ENCODE measurements at regions not wholly inside any gene's neighbourhood (a gene's known extent, or its start where the extent isn't known, plus 50 kb on each side); places are given as distances from the start of the nearest gene placed in this dataset.

DNA sequence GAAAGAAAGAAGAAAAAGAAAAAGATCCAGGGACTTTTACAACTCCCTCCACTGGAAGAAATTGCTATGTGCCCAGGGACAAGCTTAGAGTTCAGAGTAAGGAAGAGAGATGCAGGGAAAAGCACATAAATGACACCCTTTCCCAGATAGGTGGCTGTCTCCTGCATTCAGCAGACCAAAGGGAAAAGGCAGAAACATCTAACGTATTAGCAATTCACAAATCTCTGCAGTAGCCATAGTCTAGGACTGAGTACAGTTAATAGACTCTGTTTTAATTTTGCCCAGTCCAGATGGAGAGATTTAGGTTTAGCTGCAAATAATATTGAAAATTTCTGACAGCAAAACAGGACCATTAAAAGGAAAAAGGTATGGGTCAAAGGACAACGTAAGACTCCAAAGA lies 71.3 kb upstream of the TNFRSF21 start:
- Histone ChIP-seq H3K36me3 (replicated peaks; ENCODE audit: low read depth, low read length) (no peaks in the 10 kb centered on the region), H3K4me1 (ENCODE audit: low read length) (no peaks in the 10 kb centered on the region), H2AFZ (ENCODE audit: low read depth, low read length) (no peak overlapping the region), H3K9me3 (ENCODE audit: insufficient read depth, low read length) (peaks cover 6% of the 10 kb centered on the region; the same call in 1 of the 2 replicates), H3K27ac (ENCODE audit: low read length) (no peak overlapping the region), H3K9ac (ENCODE audit: low read length) (no peak overlapping the region), H3K27me3 (ENCODE audit: low read depth, low read length) (no peaks in the 10 kb centered on the region), H3K79me2 (ENCODE audit: low read length) (no peaks in the 10 kb centered on the region), H4K20me1 (ENCODE audit: insufficient read depth, low read length) (no peaks in the 10 kb centered on the region), H3K4me3 (ENCODE audit: low read length) (no peak overlapping the region), H3K4me2 (ENCODE audit: low read length) (no peak overlapping the region)
- TF ChIP-seq EZH2phosphoT487 (IDR thresholded peaks at IDR 0.05; ENCODE audit: low read depth) (no peak), CTCF (IDR thresholded peaks at IDR 0.05; ENCODE audit: low read depth, low read length) (no peak)

DNA sequence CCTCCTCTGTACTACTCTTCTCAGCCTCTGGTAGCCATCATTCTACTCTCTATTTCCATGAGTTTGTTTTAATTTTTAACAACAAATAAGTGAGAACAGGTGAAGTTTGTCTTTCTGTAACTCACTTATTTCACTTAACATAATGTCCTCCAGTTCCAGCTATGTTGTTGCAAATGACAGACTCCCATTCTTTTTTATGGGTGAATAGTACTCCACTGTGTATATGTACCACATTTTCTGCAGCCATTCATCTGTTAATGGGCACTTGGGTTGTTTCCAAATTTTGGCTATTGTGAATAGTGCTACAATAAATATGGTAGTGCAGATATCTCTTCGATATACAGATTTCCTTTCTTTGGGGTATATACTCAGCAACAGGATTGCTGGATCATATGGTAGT lies 73.7 kb upstream of the TNFRSF21 start:
- no peak overlapping the region for H3K9ac ChIP-seq (ENCODE audit: low read length)
- TF ChIP-seq CTCF (IDR thresholded peaks at IDR 0.05; ENCODE audit: low read depth, low read length), result no peak
- no peak for TF ChIP-seq EZH2phosphoT487 (IDR thresholded peaks at IDR 0.05; ENCODE audit: low read depth)
- H3K79me2 ChIP-seq (ENCODE audit: low read length), result no peaks in the 10 kb centered on the region
- H3K9me3 ChIP-seq (ENCODE audit: insufficient read depth, low read length), result peaks cover 11% of the 10 kb centered on the region; the same call in 1 of the 2 replicates
- H3K36me3 ChIP-seq (replicated peaks; ENCODE audit: low read depth, low read length), result no peaks in the 10 kb centered on the region
- H3K27me3 ChIP-seq (ENCODE audit: low read depth, low read length), result no peaks in the 10 kb centered on the region
- no peak overlapping the region for H3K4me2 ChIP-seq (ENCODE audit: low read length)
- H3K27ac ChIP-seq (ENCODE audit: low read length), result no peak overlapping the region
- H3K4me1 ChIP-seq (ENCODE audit: low read length), result no peaks in the 10 kb centered on the region
- no peaks in the 10 kb centered on the region for H4K20me1 ChIP-seq (ENCODE audit: insufficient read depth, low read length)
- no peak overlapping the region for H2AFZ ChIP-seq (ENCODE audit: low read depth, low read length)
- H3K4me3 ChIP-seq (ENCODE audit: low read length), result no peak overlapping the region

DNA sequence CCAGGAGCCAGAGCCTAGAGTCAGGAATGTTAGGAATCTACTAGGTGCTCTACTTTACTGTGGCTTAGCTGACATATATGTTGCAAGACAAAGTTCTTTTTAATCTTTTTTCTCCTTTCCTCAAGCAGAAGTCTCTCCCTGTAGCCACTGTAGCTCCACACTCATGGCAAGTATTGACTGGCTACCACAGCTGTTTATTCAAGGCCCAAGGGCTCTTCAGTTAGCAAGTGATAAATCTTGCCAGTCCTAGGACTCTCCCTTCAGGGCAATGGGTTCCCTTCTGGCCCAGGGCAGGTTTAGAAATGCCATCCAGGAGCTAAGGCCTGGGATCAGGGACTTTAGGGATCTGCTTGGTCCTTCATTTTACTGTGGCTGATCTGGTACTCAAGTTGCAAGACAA lies 82.0 kb upstream of the TNFRSF21 start:
- H3K79me2 ChIP-seq (ENCODE audit: low read length), result no peaks in the 10 kb centered on the region
- H3K27ac ChIP-seq (ENCODE audit: low read length), result no peak overlapping the region
- no peaks in the 10 kb centered on the region for H3K27me3 ChIP-seq (ENCODE audit: low read depth, low read length)
- no peak overlapping the region for H2AFZ ChIP-seq (ENCODE audit: low read depth, low read length)
- no peak overlapping the region for H3K4me3 ChIP-seq (ENCODE audit: low read length)
- H3K9ac ChIP-seq (ENCODE audit: low read length), result no peak overlapping the region
- H3K36me3 ChIP-seq (replicated peaks; ENCODE audit: low read depth, low read length), result no peaks in the 10 kb centered on the region
- H4K20me1 ChIP-seq (ENCODE audit: insufficient read depth, low read length), result no peaks in the 10 kb centered on the region
- H3K9me3 ChIP-seq (ENCODE audit: insufficient read depth, low read length), result peaks cover 15% of the 10 kb centered on the region
- H3K4me2 ChIP-seq (ENCODE audit: low read length), result no peak overlapping the region
- H3K4me1 ChIP-seq (ENCODE audit: low read length), result no peaks in the 10 kb centered on the region
- TF ChIP-seq EZH2phosphoT487 (IDR thresholded peaks at IDR 0.05; ENCODE audit: low read depth), result no peak
- TF ChIP-seq CTCF (IDR thresholded peaks at IDR 0.05; ENCODE audit: low read depth, low read length), result no peak

GRCh38 chr6:47392251-47392650 lies 82.5 kb upstream of the TNFRSF21 start:
- H3K9me3 ChIP-seq (ENCODE audit: insufficient read depth, low read length), result peaks cover 12% of the 10 kb centered on the region
- H2AFZ ChIP-seq (ENCODE audit: low read depth, low read length), result no peak overlapping the region
- no peak overlapping the region for H3K4me2 ChIP-seq (ENCODE audit: low read length)
- H3K36me3 ChIP-seq (replicated peaks; ENCODE audit: low read depth, low read length), result no peaks in the 10 kb centered on the region
- H3K4me1 ChIP-seq (ENCODE audit: low read length), result no peaks in the 10 kb centered on the region
- H3K79me2 ChIP-seq (ENCODE audit: low read length), result no peaks in the 10 kb centered on the region
- H4K20me1 ChIP-seq (ENCODE audit: insufficient read depth, low read length), result no peaks in the 10 kb centered on the region
- no peak overlapping the region for H3K4me3 ChIP-seq (ENCODE audit: low read length)
- TF ChIP-seq CTCF (IDR thresholded peaks at IDR 0.05; ENCODE audit: low read depth, low read length) (no peak), EZH2phosphoT487 (IDR thresholded peaks at IDR 0.05; ENCODE audit: low read depth) (no peak)
- no peak overlapping the region for H3K9ac ChIP-seq (ENCODE audit: low read length)
- no peak overlapping the region for H3K27ac ChIP-seq (ENCODE audit: low read length)
- H3K27me3 ChIP-seq (ENCODE audit: low read depth, low read length), result no peaks in the 10 kb centered on the region
